B cell (primary cell): ENCODE measurements at regions not wholly inside any gene's neighbourhood (a gene's known extent, or its start where the extent isn't known, plus 50 kb on each side); places are given as distances from the start of the nearest gene placed in this dataset.

Experiments
- ATAC-seq: fragments of 200-7000 bp; cut with Tn5 transposase; one replicate; pipeline ENCODE4 v1.10.0; 2021; ENCODE audit warnings: low read depth, mild to moderate bottlenecking, moderate number of reproducible peaks, moderate library complexity
- CTCF ChIA-PET: fragments of 350-600 bp; sonication (Branson Sonifier 250); formaldehyde crosslinking; loops from one replicate; lab custom pipeline; 2021; ENCODE audit warnings: antibody characterized with exemption, inconsistent platforms; lab: Charles Lee
- POLR2A ChIA-PET: fragments of 350-600 bp; sonication (Branson Sonifier 250); formaldehyde crosslinking; loops from one replicate; lab custom pipeline; 2021; ENCODE audit warnings: antibody characterized with exemption; lab: Charles Lee
- DNase-seq: peaks from one replicate; pipeline ENCODE4 v3.0.0; 2013
- H2AFZ ChIP-seq: 2 replicates; pipeline ENCODE4 v1.6.1; 2012; ENCODE audit warnings: mild to moderate bottlenecking, low read depth, low read length; ENCODE audit not compliant: insufficient read depth, poor library complexity, severe bottlenecking
- H3K27ac ChIP-seq, 2 donors: 1 replicate in 1 of 2; 2 replicates in 1 of 2; pipeline ENCODE4 v1.5.1; 2012 to 2013; ENCODE audit warnings: low read length in 2 of 2, mild to moderate bottlenecking in 2 of 2, moderate library complexity in 1 of 2
- H3K27me3 ChIP-seq, 4 experiments: fragments of 200-600 bp in 1 of 4; sonication (generic) in 1 of 4; replicated peaks in 1 of 4; 1 replicate in 2 of 4; 2 replicates in 2 of 4; pipeline versions ENCODE4 v1.6.1 to v1.7.0; 2013 to 2016; ENCODE audit warnings: low read length in 3 of 4, mild to moderate bottlenecking in 2 of 4, mixed read lengths in 1 of 4, moderate library complexity in 1 of 4; ENCODE audit not compliant: insufficient read depth in 4 of 4, control insufficient read depth in 3 of 4; ENCODE audit errors: control extremely low read depth in 1 of 4
- H3K36me3 ChIP-seq, 2 experiments: replicated peaks in 1 of 2; 1 replicate in 1 of 2; 2 replicates in 1 of 2; pipeline versions ENCODE4 v1.6.1 to v1.7.1; 2013; ENCODE audit warnings: low read length in 1 of 2; ENCODE audit not compliant: insufficient read depth in 2 of 2, control insufficient read depth in 1 of 2; ENCODE audit errors: control extremely low read depth in 1 of 2, extremely low read depth in 1 of 2
- H3K4me1 ChIP-seq, 2 donors: fragments of 200-600 bp in 1 of 2; sonication (generic) in 1 of 2; 1 replicate in 1 of 2; 2 replicates in 1 of 2; pipeline versions ENCODE4 v1.5.1 to v1.6.1; 2013 to 2017; ENCODE audit warnings: low read length in 2 of 2; ENCODE audit not compliant: control insufficient read depth in 2 of 2, insufficient read depth in 2 of 2
- H3K4me2 ChIP-seq: replicated peaks from 2 replicates; pipeline ENCODE3; 2012; ENCODE audit warnings: mild to moderate bottlenecking, low read depth, low read length; ENCODE audit not compliant: poor library complexity, severe bottlenecking
- H3K4me3 ChIP-seq, 5 experiments: fragments of 200-600 bp in 1 of 5; sonication (generic) in 1 of 5; 1 replicate in 3 of 5; 2 replicates in 2 of 5; pipeline versions ENCODE4 v1.5.1 to v1.7.0; 2011 to 2016; ENCODE audit warnings: low read length in 4 of 5, mild to moderate bottlenecking in 4 of 5, low read depth in 2 of 5, control low read depth in 1 of 5, moderate library complexity in 1 of 5; ENCODE audit not compliant: insufficient read depth in 1 of 5; ENCODE audit errors: control extremely low read depth in 1 of 5, extremely low read depth in 1 of 5
- H3K79me2 ChIP-seq: fragments of 200-600 bp; sonication (generic); one replicate; pipeline ENCODE4 v1.6.0; 2016; ENCODE audit warnings: low read length; ENCODE audit not compliant: control insufficient read depth, insufficient read depth
- H3K9ac ChIP-seq: fragments of 200-600 bp; sonication (generic); 2 replicates; pipeline ENCODE4 v1.6.1; 2017; ENCODE audit warnings: mild to moderate bottlenecking, low read length, moderate library complexity
- H3K9me3 ChIP-seq, 3 donors: one replicate each; pipeline versions ENCODE4 v1.6.1 to v1.7.1; 2013; ENCODE audit warnings: low read length in 2 of 3; ENCODE audit not compliant: control insufficient read depth in 2 of 3, insufficient read depth in 1 of 3; ENCODE audit errors: control extremely low read depth in 1 of 3
- H4K20me1 ChIP-seq: 2 replicates; pipeline ENCODE4 v1.6.0; 2012; ENCODE audit warnings: mild to moderate bottlenecking, low read length; ENCODE audit not compliant: insufficient read depth, control insufficient read depth, poor library complexity, severe bottlenecking
- H3K27ac Mint-ChIP-seq: one replicate; pipeline ENCODE4 v1.8.0; 2021; ENCODE audit warnings: mixed read lengths
- H3K27me3 Mint-ChIP-seq: one replicate; pipeline ENCODE4 v1.8.0; 2021; ENCODE audit warnings: mixed read lengths
- H3K4me1 Mint-ChIP-seq: one replicate; pipeline ENCODE4 v1.8.0; 2021; ENCODE audit warnings: mixed read lengths
- H3K4me3 Mint-ChIP-seq: one replicate; pipeline ENCODE4 v1.8.0; 2021; ENCODE audit warnings: mixed read lengths
- H3K9me3 Mint-ChIP-seq: one replicate; pipeline ENCODE4 v1.8.0; 2022; ENCODE audit warnings: mixed read lengths; ENCODE audit not compliant: insufficient read depth
- CTCF ChIP-seq: fragments of 200-600 bp; IDR thresholded peaks from one replicate; pipeline ENCODE4 v1.8.0; 2022; ENCODE audit warnings: antibody characterized with exemption, mild to moderate bottlenecking
- EZH2 ChIP-seq: IDR thresholded peaks from 2 replicates; pipeline ENCODE4 v1.6.1; 2012; ENCODE audit warnings: borderline replicate concordance, low read depth, mild to moderate bottlenecking, moderate library complexity, low read length; ENCODE audit not compliant: insufficient read depth, poor library complexity, severe bottlenecking
- WGBS: methylation state at CpG from one replicate; pipeline ENCODE4 v1.1.5; 2013; ENCODE audit warnings: missing lambda C conversion rate; ENCODE audit not compliant: insufficient coverage; 5-methylcytosine and 5-hydroxymethylcytosine counted together
- intact Hi-C: fragments of 100-400 bp; cut with micrococcal nuclease; formaldehyde crosslinking; loops from one replicate; pipeline ENCODE4 v1.10.0; 2022

- no peaks in the 10 kb centered on the region for H3K4me1 Mint-ChIP-seq
- no peak overlapping the region for H3K4me3 ChIP-seq
- no peak overlapping the region for H3K4me3 Mint-ChIP-seq
- TF ChIP-seq CTCF, result peak; percentile 84
- TF ChIP-seq EZH2, result no peak
- no peak overlapping the region for H2AFZ ChIP-seq
- no peak overlapping the region for H3K27ac Mint-ChIP-seq
- H3K4me2 ChIP-seq, result no peak overlapping the region
- ChIA-PET CTCF (interaction anchor here (0.9 to 10.5 kb wide), 13 partner anchors 262 to 1155 kb away, joined by 3 to 141 read pairs (median 4); partner anchors contain the start of genes IKZF2 and SPAG16), POLR2A (no interaction called here)
- H3K4me1 ChIP-seq, result no peaks in the 10 kb centered on the region
- H3K27me3 ChIP-seq, result no peaks in the 10 kb centered on the region
- intact Hi-C loops, result loop anchor here (1.0 to 5.0 kb wide), 3 partner anchors 376 to 470 kb away; no protein-coding TSS in a partner anchor
- no peaks in the 10 kb centered on the region for H3K9me3 ChIP-seq
- no peaks in the 10 kb centered on the region for H4K20me1 ChIP-seq
- ATAC-seq (peak; percentile 54), DNase-seq (peak; percentile 52)
- H3K9me3 Mint-ChIP-seq, result no peaks in the 10 kb centered on the region
- no peaks in the 10 kb centered on the region for H3K36me3 ChIP-seq
- peaks cover 3% of the 10 kb centered on the region for H3K27me3 Mint-ChIP-seq
- no peak overlapping the region for H3K27ac ChIP-seq
- H3K79me2 ChIP-seq, result no peaks in the 10 kb centered on the region
- WGBS, result 86% methylated on average over 1 of the region's 3 CpGs
- H3K9ac ChIP-seq, result no peak overlapping the region
These were observed 238.5 kb upstream of the ERBB4 start for GRCh38 chr2:212777020-212777491.

- Histone ChIP-seq H2AFZ (no peak overlapping the region), H3K27me3 (no peaks in the 10 kb centered on the region), H3K36me3 (no peaks in the 10 kb centered on the region), H3K4me2 (no peak overlapping the region), H3K9ac (no peak overlapping the region), H3K79me2 (no peaks in the 10 kb centered on the region), H4K20me1 (no peaks in the 10 kb centered on the region), H3K4me1 (no peaks in the 10 kb centered on the region), H3K9me3 (no peaks in the 10 kb centered on the region), H3K27ac (no peak overlapping the region), H3K4me3 (no peak overlapping the region)
- DNase-seq (no peak), ATAC-seq (no peak)
- no peak for TF ChIP-seq CTCF
- TF ChIP-seq EZH2, result no peak
- Mint-ChIP-seq H3K27ac (no peak overlapping the region), H3K9me3 (no peaks in the 10 kb centered on the region), H3K27me3 (no peaks in the 10 kb centered on the region), H3K4me3 (no peak overlapping the region), H3K4me1 (no peaks in the 10 kb centered on the region)
- intact Hi-C loops, result no loop called here
- POLR2A ChIA-PET, result no interaction called here
- CTCF ChIA-PET, result interaction anchor here (0.7 to 10.5 kb wide), 3 partner anchors 352 to 383 kb away, joined by 3 to 141 read pairs (median 3); partner anchors contain the start of gene IKZF2
- WGBS, result no CpG with 5 or more reads among the region's 1 CpG
These were observed 235.3 kb upstream of the ERBB4 start for GRCh38 chr2:212773808-212774339.
